ENCODE measurements at regions not wholly inside any gene's neighbourhood (a gene's known extent, or its start where the extent isn't known, plus 50 kb on each side); places are given as distances from the start of the nearest gene placed in this dataset.

GRCh38 chr7:115249080-115249479 is 327.2 kb downstream of the MDFIC start:
- TF ChIP-seq, protein P1, sequence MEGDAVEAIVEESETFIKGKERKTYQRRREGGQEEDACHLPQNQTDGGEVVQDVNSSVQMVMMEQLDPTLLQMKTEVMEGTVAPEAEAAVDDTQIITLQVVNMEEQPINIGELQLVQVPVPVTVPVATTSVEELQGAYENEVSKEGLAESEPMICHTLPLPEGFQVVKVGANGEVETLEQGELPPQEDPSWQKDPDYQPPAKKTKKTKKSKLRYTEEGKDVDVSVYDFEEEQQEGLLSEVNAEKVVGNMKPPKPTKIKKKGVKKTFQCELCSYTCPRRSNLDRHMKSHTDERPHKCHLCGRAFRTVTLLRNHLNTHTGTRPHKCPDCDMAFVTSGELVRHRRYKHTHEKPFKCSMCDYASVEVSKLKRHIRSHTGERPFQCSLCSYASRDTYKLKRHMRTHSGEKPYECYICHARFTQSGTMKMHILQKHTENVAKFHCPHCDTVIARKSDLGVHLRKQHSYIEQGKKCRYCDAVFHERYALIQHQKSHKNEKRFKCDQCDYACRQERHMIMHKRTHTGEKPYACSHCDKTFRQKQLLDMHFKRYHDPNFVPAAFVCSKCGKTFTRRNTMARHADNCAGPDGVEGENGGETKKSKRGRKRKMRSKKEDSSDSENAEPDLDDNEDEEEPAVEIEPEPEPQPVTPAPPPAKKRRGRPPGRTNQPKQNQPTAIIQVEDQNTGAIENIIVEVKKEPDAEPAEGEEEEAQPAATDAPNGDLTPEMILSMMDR (IDR thresholded peaks at IDR 0.05), result no peak
- no peak for TF ChIP-seq EZH2 (IDR thresholded peaks at IDR 0.05; ENCODE audit: borderline replicate concordance, insufficient read depth, low read depth, low read length, poor library complexity, severe bottlenecking)
